DMS153 (cell line): ENCODE measurements at regions not wholly inside any gene's neighbourhood (a gene's known extent, or its start where the extent isn't known, plus 50 kb on each side); places are given as distances from the start of the nearest gene placed in this dataset.
A peak's percentile ranks its signal among the peaks of the same experiment; 100 is the strongest.

Experiments used
- DNase-seq: peaks from one replicate; lab custom pipeline; 2025; lab: John Stamatoyannopoulos, UW

GRCh38 chr15:38046257-38047051, 112.0 kb downstream of the TMCO5A start:
- DNase-seq = no peak

DNA sequence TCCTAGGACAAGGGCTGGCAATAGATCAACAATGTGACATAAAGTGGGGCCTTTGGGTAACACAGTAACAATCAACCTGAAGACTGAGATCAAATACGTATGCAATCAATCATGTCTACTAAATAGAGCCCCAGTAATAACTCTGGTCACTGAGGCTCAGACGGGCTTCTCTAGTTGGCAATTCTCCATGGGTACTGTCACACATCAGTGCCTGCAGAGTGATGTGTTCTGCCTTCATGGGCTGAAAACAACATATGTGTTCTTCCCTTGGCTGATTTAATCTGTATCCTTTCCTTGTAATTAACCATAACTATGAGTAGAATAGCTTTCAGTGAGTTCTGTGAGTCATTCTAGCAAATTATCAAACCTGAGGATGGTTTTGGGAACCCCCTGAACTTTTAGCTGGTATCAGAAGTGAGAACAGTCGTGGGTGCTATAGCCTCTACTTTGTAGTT, 113.6 kb downstream of the TMCO5A start:
- no peak for DNase-seq

DNA sequence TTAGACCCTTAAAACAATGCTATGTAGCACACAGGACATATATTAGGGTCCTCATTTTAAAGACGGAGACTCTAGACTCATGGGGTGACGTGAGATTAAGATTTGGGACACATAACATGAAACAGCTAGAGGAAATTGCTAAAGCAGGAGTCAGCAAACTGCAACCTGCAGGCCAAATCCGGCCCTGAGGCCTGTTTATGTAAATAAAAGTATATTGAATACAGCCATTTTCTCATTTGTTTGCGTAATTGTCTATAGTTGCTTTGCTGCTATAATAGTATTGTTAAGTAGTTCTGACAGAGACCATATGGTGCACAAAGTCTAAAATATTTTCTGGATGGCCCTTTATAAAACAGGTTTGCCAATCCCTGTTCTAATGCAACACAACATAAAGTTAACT, 115.5 kb downstream of the TMCO5A start:
- DNase-seq = no peak

DNA sequence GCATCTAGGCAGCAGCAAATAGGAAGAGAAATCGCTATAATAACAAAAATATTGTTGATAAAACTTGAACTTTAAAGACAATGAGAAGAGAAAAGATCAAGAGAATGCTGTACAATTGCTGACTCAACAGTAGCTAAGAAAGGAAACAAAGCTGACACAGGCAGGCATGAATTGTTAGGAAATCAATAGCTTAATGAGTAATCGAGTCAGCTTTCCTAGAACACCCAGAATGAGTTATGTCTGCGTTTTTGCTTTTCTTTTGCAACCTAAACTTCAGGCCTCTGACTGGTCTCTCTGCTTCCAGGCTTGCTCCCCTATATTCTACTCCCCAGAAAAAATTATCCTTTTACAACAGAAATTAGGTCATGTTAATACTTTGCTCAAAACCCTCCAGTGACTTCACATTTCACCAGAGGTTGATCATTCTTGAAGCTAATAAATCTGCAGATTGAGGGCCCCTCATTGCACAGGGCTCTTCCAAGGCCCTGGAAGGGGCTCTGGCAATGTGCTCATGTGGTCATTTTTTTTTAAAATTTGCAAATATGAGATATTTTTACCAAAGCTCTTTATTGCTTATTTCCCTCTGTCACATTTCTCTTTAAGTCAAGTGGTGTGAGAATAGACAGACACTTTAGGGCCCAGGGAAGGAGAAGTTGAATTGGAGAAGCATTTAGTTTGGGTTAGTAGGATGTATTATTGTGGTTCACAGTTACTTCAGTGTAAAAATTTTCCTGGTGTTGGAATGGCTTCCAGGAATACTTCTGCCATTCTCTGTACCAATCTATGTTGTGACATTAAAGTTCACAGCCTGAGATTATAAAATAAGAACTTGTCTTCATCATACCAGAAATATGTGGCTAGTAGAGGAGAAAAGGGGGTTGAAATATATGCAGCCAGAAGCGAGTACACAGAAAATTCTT, 116.3 kb downstream of the TMCO5A start:
- DNase-seq = no peak

- DNase-seq = no peak
Measured at GRCh38 chr15:38053205-38053604, 118.8 kb downstream of the TMCO5A start.

DNA sequence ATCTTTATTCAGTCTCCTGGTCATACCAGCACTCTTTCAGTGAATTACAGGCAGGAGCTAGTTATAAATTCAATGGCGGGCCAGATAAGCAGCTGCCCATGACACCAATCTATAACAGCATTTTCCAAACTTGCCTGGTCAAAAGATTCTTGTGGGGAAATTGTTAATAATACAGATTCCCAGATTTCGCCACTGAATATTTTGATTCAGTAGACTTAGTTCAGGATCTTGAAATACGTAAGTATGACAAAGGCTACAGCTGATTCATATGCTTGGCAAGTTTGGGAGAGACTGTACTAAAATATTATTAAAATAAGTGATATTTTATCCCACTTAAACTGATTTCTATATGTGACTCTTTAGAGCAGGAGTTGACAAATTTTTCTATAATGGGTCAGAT, 119.3 kb downstream of the TMCO5A start:
- no peak for DNase-seq

DNA sequence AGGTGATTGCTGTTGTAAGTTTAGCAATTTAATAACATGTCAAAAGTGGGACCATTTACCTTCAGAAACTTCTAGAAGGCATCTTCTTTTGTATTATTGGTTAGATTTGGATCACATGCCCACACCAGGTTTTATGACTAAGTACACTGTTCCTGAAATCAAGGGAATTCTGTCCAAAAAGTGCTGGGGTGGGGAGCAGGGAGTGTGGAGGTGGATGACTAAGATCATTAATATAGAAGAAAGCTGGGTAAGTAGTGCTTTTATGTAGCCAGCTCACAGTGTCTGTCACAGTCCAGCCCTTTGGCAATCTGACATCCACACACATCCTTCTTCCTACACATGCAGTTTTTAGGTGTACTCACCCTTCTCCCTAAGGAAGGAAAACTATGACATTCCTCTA, 120.0 kb downstream of the TMCO5A start:
- DNase-seq = no peak

DNA sequence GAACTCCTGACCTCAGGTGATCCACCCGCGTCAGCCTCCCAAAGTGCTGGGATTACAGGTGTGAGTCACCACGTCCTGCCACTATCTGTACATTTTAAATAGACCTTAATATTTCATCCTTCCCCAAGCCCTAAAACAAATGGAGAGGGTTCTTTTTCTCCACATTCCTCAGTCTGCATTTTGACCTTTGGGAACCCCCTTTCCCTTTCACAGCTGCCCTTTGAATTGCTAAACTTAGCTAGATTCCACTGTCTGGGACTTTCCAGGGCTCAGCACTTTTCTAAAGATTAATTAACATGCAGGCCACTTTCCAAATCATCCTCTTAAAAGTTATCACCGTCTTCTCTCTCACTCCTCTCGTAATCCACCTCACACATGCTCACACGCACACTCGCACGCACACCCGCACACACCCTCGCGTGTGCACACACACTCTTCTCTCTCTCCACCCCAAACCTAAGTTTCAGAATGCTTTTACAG, 124.2 kb downstream of the TMCO5A start:
- no peak for DNase-seq

DNA sequence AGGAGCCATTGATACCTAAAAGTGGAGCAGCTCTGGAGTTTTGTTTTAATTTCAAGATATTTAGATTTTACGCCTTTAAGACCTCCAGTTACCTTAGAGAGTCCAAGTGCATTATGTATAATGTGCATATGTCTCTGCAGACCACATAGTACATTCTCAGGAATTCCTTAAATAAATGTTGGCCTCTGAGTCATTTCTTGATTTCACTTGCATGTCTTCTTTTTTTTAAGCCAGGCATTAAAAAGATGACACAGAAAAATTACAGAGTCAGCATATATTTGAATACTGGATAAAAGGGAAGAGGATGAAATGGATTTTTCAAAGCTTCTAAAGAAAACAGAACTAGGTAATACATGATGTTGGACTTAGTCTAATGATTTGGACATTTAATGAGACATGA, 125.2 kb downstream of the TMCO5A start:
- DNase-seq = no peak

- no peak for DNase-seq
Measured at GRCh38 chr15:38061856-38062649, 127.6 kb downstream of the TMCO5A start.

GRCh38 chr15:38062696-38063095, 128.3 kb downstream of the TMCO5A start:
- no peak for DNase-seq

DNA sequence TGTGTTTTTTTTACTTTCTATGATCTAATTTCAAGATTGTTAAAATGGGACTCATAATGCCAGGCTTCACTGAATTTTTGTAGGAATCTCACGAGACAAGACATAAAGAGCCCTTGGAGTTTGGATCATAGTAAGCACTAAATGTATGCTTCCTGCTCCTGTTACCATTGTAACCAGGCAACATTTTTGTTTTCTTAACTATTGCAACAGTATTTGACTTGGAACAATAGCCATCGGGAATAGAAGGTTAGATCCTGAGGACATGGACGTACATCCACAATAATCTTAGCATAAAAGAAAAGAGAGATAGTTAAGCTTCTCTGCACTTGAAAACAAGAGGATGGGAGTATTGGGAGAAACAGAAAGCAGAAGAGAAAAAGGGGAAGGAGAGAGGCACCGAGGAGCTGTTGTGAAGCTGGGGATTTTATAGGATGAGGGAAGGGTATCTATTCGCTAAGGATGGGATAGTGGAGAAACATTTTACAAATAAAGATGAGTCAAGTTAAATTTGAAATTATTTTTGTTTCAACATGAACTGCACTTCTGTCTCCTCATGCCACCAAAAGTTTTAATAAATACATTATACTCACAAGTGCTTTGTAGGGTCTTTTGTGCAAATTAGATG, 131.4 kb downstream of the TMCO5A start:
- no peak for DNase-seq

GRCh38 chr15:38066612-38067011, 132.2 kb downstream of the TMCO5A start:
- DNase-seq = no peak

DNA sequence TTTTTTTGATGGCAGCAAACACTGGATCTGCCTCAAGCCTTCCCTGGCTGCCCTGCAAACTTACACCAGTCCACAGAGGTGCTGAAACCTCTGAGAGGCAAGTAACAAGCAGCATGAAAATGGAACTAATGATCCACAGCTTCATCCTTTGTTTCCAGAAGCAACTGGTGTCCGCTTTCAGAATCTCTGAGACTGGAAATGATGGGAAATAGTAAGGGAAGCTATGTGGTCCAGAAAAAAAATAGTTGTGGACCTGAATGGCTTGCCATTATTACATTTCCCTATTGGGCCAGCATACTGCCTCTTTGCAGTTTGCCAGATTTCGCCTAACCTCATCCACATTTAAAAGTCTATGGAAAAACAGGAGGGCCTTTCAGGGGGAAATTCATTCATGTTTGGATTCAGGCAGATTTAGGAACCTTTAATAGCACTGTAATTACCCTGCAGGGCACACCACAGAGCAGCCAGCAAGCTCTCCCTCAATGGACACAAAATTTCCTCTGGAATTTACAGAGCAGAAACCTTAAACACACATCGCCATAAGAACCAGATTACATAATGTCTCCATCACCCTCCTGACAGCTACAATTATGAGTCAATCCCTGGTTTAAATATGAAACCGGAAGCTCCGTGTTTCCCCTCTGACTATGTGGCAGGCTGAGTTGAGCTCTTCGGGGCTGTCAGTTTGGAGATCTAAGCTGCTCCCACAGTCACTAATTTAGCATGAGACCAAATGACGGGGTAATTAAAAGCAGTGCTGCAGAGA, 134.4 kb downstream of the TMCO5A start:
- no peak for DNase-seq

DNA sequence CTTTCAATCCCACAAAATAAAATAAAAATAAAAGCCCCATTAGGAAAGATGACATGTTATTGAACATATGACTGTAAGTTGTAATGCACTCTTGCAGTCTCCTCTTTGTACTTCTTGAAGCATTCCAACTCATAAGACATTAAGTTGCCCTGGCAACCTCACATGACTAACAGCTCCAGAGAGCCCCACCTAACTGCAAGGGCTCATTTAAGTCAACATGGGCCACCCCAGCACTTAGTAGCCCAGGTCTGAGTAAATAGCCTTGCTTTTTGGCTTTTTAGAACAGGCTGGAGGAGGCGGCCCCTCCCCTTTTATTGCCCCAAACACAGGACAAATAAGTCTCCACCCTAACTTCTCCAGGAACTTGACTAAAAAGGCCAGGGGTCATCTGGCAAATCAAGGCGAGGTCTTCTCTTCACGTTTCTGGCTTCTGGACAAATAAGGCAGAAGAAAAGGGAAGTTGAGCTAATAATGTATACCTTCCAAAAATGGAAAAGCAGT, 135.1 kb downstream of the TMCO5A start:
- no peak for DNase-seq

DNA sequence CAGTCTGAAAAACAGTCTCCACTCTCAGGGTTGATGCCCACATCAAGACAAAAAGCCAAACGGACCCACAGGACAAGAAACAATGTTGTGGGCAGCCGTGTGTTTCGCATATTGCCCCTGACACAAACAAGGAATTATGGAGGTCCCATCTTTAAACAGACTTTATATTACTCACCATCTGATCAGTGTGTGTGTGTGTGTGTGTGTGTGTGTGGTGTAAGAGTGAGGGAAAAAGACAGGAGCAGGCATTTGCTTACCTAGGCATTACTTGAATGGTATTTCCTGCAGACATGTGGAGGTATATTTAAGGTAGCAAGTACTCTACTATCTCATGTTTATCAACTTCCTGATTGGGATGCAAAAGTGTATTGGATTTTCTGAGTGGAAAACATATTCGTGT, 136.3 kb downstream of the TMCO5A start:
- no peak for DNase-seq

- DNase-seq = no peak
Measured at GRCh38 chr15:38071211-38071972, 137.0 kb downstream of the TMCO5A start.

GRCh38 chr15:38072007-38072347, 137.5 kb downstream of the TMCO5A start:
- no peak for DNase-seq

- DNase-seq = peak; percentile 40
Measured at GRCh38 chr15:38072348-38073177, 138.1 kb downstream of the TMCO5A start.
